HepG2 (cell line): ENCODE measurements at regions not wholly inside any gene's neighbourhood (a gene's known extent, or its start where the extent isn't known, plus 50 kb on each side); places are given as distances from the start of the nearest gene placed in this dataset.

Experiments used
- ATAC-seq: fragments of 200-7000 bp; cut with Tn5 transposase; 3 replicates; pipeline ENCODE4 v1.9.1; 2020; ENCODE audit warnings: mild to moderate bottlenecking, moderate library complexity
- BruUV-seq: library from RNA; stranded (reverse); fragments of 400-500 nt; replicated peaks from 2 replicates; lab custom pipeline; 2021; lab: Mats Ljungman, UMichigan
- CTCF ChIA-PET: fragments of 300-600 bp; formaldehyde crosslinking; extraction: SDS; loops from one replicate; lab custom pipeline; 2021; ENCODE audit warnings: low total read pairs, inconsistent platforms, low intra/inter-chr PET ratio; lab: Yijun Ruan, JAX
- POLR2A ChIA-PET: fragments of 350-600 bp; sonication (Branson Sonifier 250); formaldehyde crosslinking; loops from one replicate; lab custom pipeline; 2020; ENCODE audit warnings: antibody characterized with exemption, inconsistent platforms; lab: Yijun Ruan, JAX
- DNase-seq: peaks from one replicate; pipeline ENCODE4 v3.0.0-alpha.2; 2015; ENCODE audit warnings: low spot score
- FAIRE-seq: peaks from 3 replicates; lab custom pipeline; 2011; peaks lifted over from hg19 to GRCh38; lab: Jason Lieb, UNC
- H2AFZ ChIP-seq: one replicate; pipeline ENCODE4 v1.6.1; 2011; ENCODE audit warnings: low read length, inconsistent platforms
- H3K27ac ChIP-seq: fragments of 300-600 bp; 3 replicates; pipeline ENCODE4 v1.8.0; 2011; ENCODE audit warnings: mixed run types, mild to moderate bottlenecking, mixed read lengths, low read length, inconsistent platforms; ENCODE audit not compliant: insufficient read depth; ENCODE audit errors: extremely low read length
- H3K27me3 ChIP-seq, 2 experiments: fragments of 200-600 bp in 1 of 2; 2 replicates in 1 of 2; 3 replicates in 1 of 2; pipeline versions ENCODE4 v1.6.0 to v1.8.0; 2011; ENCODE audit warnings: low read length in 2 of 2, mild to moderate bottlenecking in 2 of 2, moderate library complexity in 2 of 2, inconsistent platforms in 1 of 2; ENCODE audit not compliant: insufficient read depth in 2 of 2, control insufficient read depth in 1 of 2
- H3K36me3 ChIP-seq, 2 experiments: fragments of 200-600 bp in 1 of 2; replicated peaks in 1 of 2; 2 replicates in 1 of 2; 3 replicates in 1 of 2; pipeline versions ENCODE4 v1.5.1 to v1.8.0; 2011; ENCODE audit warnings: low read length in 2 of 2, inconsistent platforms in 1 of 2; ENCODE audit not compliant: insufficient read depth in 2 of 2, control insufficient read depth in 1 of 2
- H3K4me1 ChIP-seq: 2 replicates; pipeline ENCODE4 v1.5.1; 2012; ENCODE audit warnings: low read length, inconsistent platforms; ENCODE audit not compliant: insufficient read depth
- H3K4me2 ChIP-seq: 2 replicates; pipeline ENCODE4 v1.6.0; 2011; ENCODE audit warnings: low read depth, low read length, inconsistent platforms
- H3K4me3 ChIP-seq, 3 experiments: fragments of 200-600 bp in 1 of 3; sonication (generic), shearing (Covaris generic) in 1 of 3; replicated peaks in 1 of 3; 2 replicates each; pipeline ENCODE4 v1.5.1; 2011 to 2016; ENCODE audit warnings: low read length in 3 of 3, inconsistent platforms in 2 of 3, low read depth in 2 of 3, mild to moderate bottlenecking in 2 of 3, control low read depth in 1 of 3, mixed read lengths in 1 of 3; ENCODE audit not compliant: insufficient read depth in 1 of 3
- H3K79me2 ChIP-seq: one replicate; pipeline ENCODE4 v1.6.1; 2011; ENCODE audit warnings: low read length, inconsistent platforms; ENCODE audit not compliant: insufficient read depth
- H3K9ac ChIP-seq: 2 replicates; pipeline ENCODE4 v1.6.0; 2011; ENCODE audit warnings: mild to moderate bottlenecking, low read depth, low read length, inconsistent platforms; ENCODE audit not compliant: insufficient read depth
- H3K9me3 ChIP-seq: 2 replicates; pipeline ENCODE4 v1.5.1; 2012; ENCODE audit warnings: mild to moderate bottlenecking, low read length
- H4K20me1 ChIP-seq: 2 replicates; pipeline ENCODE4 v1.6.0; 2011; ENCODE audit warnings: inconsistent platforms, mild to moderate bottlenecking, low read length, moderate library complexity; ENCODE audit not compliant: insufficient read depth
- AKAP8 ChIP-seq: sonication (generic); formaldehyde crosslinking; IDR thresholded peaks from 2 replicates; pipeline ENCODE4 v1.5.1; 2020; ENCODE audit warnings: mild to moderate bottlenecking, missing genetic modification reagents
- FOXO1 ChIP-seq: sonication (generic); formaldehyde crosslinking; IDR thresholded peaks from 2 replicates; pipeline ENCODE4 v1.4.0; 2020; ENCODE audit warnings: missing genetic modification reagents
- MZF1 ChIP-seq: sonication (generic); formaldehyde crosslinking; IDR thresholded peaks from 2 replicates; pipeline ENCODE4 v1.8.1; 2023; ENCODE audit warnings: mild to moderate bottlenecking, missing genetic modification reagents, borderline replicate concordance
- NFRKB ChIP-seq: fragments of 450-650 bp; IDR thresholded peaks from 2 replicates; pipeline ENCODE4 v1.6.1; 2017
- PAXIP1 ChIP-seq: sonication (generic); formaldehyde crosslinking; conservative IDR thresholded peaks from 2 replicates; pipeline ENCODE4 v1.4.0; 2020; ENCODE audit warnings: mild to moderate bottlenecking, missing genetic modification reagents, moderate library complexity
- TRIM22 ChIP-seq: fragments of 450-650 bp; IDR thresholded peaks from 2 replicates; pipeline ENCODE4 v1.6.1; 2017
- ZKSCAN8 ChIP-seq: IDR thresholded peaks from 2 replicates; pipeline ENCODE4 v1.6.1; 2016; ENCODE audit warnings: borderline replicate concordance, missing genetic modification reagents, missing compliant biosample characterization
- ZNF441 ChIP-seq: sonication (generic); formaldehyde crosslinking; IDR thresholded peaks from 2 replicates; pipeline ENCODE4 v1.7.0; 2021; ENCODE audit warnings: missing genetic modification reagents, borderline replicate concordance
- ZNF547 ChIP-seq: sonication (generic); formaldehyde crosslinking; IDR thresholded peaks from 2 replicates; pipeline ENCODE4 v1.5.1; 2020; ENCODE audit warnings: mild to moderate bottlenecking, missing genetic modification reagents
- WGBS: methylation state at CpG from one replicate; pipeline ENCODE4 v1.1.6; 2017; ENCODE audit warnings: low lambda C conversion rate; 5-methylcytosine and 5-hydroxymethylcytosine counted together
- in situ Hi-C: cut with HindIII; loops from 2 replicates; pipeline ENCODE4 v1.10.0; 2017; ENCODE audit warnings: low pct_unique_long_range_greater_than_20kb; ENCODE audit not compliant: extremely low pct_ligation_motif_present
- intact Hi-C: fragments of 100-400 bp; cut with micrococcal nuclease; formaldehyde crosslinking; loops from one replicate; pipeline ENCODE4 v1.10.0; 2022; ENCODE audit not compliant: unreplicated experiment

GRCh38 chr3:1953536-1953935 lies 145.1 kb upstream of the CNTN4 start:
- no peak for FAIRE-seq
- no TSS peak for BruUV-seq
- no peak overlapping the region for H3K9ac ChIP-seq
- POLR2A ChIA-PET: no interaction called here
- WGBS: 13% methylated on average over 7 of the region's 7 CpGs
- H3K36me3 ChIP-seq: no peaks in the 10 kb centered on the region
- no peak for ATAC-seq
- DNase-seq: no peak
- TF ChIP-seq TRIM22 (no peak), FOXO1 (CRISPR knock-in tag) (no peak), PAXIP1 (no peak), ZNF441 (CRISPR knock-in tag) (no peak), AKAP8 (CRISPR knock-in tag) (no peak), ZNF547 (CRISPR knock-in tag) (no peak), MZF1 (CRISPR knock-in tag) (no peak), ZKSCAN8 (CRISPR knock-in tag) (no peak), NFRKB (no peak)
- TF ChIP-seq, all 625 proteins: peak for 0
- Histone ChIP-seq H4K20me1 (no peaks in the 10 kb centered on the region), H2AFZ (no peak overlapping the region), H3K9me3 (peaks cover 88% of the 10 kb centered on the region), H3K4me3 (no peak overlapping the region), H3K79me2 (no peaks in the 10 kb centered on the region), H3K27me3 (no peaks in the 10 kb centered on the region), H3K4me2 (no peak overlapping the region), H3K4me1 (no peaks in the 10 kb centered on the region), H3K27ac (no peak overlapping the region)
- CTCF ChIA-PET: no interaction called here
- intact Hi-C loops (no loop called here), in situ Hi-C loops (no loop called here)
